H1 (cell line): ENCODE measurements at regions not wholly inside any gene's neighbourhood (a gene's known extent, or its start where the extent isn't known, plus 50 kb on each side); places are given as distances from the start of the nearest gene placed in this dataset.
A peak's percentile ranks its signal among the peaks of the same experiment; 100 is the strongest.

Experiments
- CTCF ChIA-PET: fragments of 300-600 bp; sonication (Branson Sonifier 250); formaldehyde crosslinking; loops from one replicate; lab custom pipeline; 2021; ENCODE audit not compliant: partially characterized antibody; lab: Charles Lee
- POLR2A ChIA-PET: fragments of 300-600 bp; sonication (Branson Sonifier 250); formaldehyde crosslinking; loops from one replicate; lab custom pipeline; 2021; ENCODE audit warnings: inconsistent platforms; ENCODE audit not compliant: partially characterized antibody; lab: Charles Lee
- DNase-seq, 2 experiments: peaks; one replicate each; pipeline versions ENCODE4 v3.0.0 to v3.0.0-alpha.2; 2010 to 2022; ENCODE audit warnings: low spot score in 2 of 2, low read depth in 1 of 2, mixed read lengths in 1 of 2
- FAIRE-seq: peaks from 2 replicates; lab custom pipeline; 2011; peaks lifted over from hg19 to GRCh38; lab: Jason Lieb, UNC
- H2AFZ ChIP-seq: 2 replicates; pipeline ENCODE4 v1.8.1; 2012; ENCODE audit warnings: low read length, inconsistent platforms
- H2AK5ac ChIP-seq: 2 replicates; pipeline ENCODE4 v1.6.1; 2013; ENCODE audit warnings: low read depth, low read length
- H2BK120ac ChIP-seq: replicated peaks from 2 replicates; pipeline ENCODE3; 2013; ENCODE audit warnings: low read depth, low read length, inconsistent platforms
- H2BK12ac ChIP-seq: 2 replicates; pipeline ENCODE4 v1.6.1; 2013; ENCODE audit warnings: low read depth, low read length
- H2BK15ac ChIP-seq: 2 replicates; pipeline ENCODE4 v1.6.1; 2013; ENCODE audit warnings: low read length
- H2BK20ac ChIP-seq: 2 replicates; pipeline ENCODE4 v1.6.1; 2013; ENCODE audit warnings: low read length
- H2BK5ac ChIP-seq: 2 replicates; pipeline ENCODE4 v1.6.1; 2013; ENCODE audit warnings: low read depth, low read length
- H3K14ac ChIP-seq: 2 replicates; pipeline ENCODE4 v1.6.1; 2013; ENCODE audit warnings: inconsistent platforms; ENCODE audit not compliant: insufficient read length
- H3K18ac ChIP-seq: 2 replicates; pipeline ENCODE4 v1.6.1; 2013; ENCODE audit warnings: low read length; ENCODE audit errors: extremely low read depth
- H3K23ac ChIP-seq: 2 replicates; pipeline ENCODE4 v1.6.1; 2013; ENCODE audit warnings: inconsistent platforms; ENCODE audit not compliant: insufficient read length
- H3K23me2 ChIP-seq: 2 replicates; pipeline ENCODE4 v1.6.1; 2013; ENCODE audit warnings: low read depth, low read length
- H3K27ac ChIP-seq: 2 replicates; pipeline ENCODE4 v1.6.1; 2011; ENCODE audit warnings: low read depth, low read length, inconsistent platforms
- H3K27me3 ChIP-seq, 4 experiments: replicated peaks in 1 of 4; 1 replicate in 1 of 4; 2 replicates in 3 of 4; pipeline versions ENCODE4 v1.6.1 to v1.8.1; 2011 to 2013; ENCODE audit warnings: low read length in 3 of 4, mild to moderate bottlenecking in 3 of 4, inconsistent platforms in 2 of 4, mixed read lengths in 2 of 4, moderate library complexity in 1 of 4; ENCODE audit not compliant: control insufficient read depth in 3 of 4, insufficient read depth in 3 of 4; ENCODE audit errors: extremely low read depth in 1 of 4
- H3K36me3 ChIP-seq, 4 experiments: 2 replicates each; pipeline versions ENCODE4 v1.6.1 to v1.8.1; 2011 to 2013; ENCODE audit warnings: mild to moderate bottlenecking in 4 of 4, low read length in 3 of 4, moderate library complexity in 2 of 4, control low read depth in 1 of 4, inconsistent platforms in 1 of 4; ENCODE audit not compliant: insufficient read depth in 4 of 4, control insufficient read depth in 2 of 4
- H3K4ac ChIP-seq: replicated peaks from 2 replicates; pipeline ENCODE3; 2013; ENCODE audit warnings: low read length, low read depth, mixed read lengths, inconsistent platforms; ENCODE audit not compliant: insufficient read length
- H3K4me1 ChIP-seq, 4 experiments: replicated peaks in 1 of 4; 1 replicate in 1 of 4; 2 replicates in 3 of 4; pipeline versions ENCODE4 v1.6.1 to v1.8.1; 2011 to 2013; ENCODE audit warnings: low read length in 3 of 4, inconsistent platforms in 2 of 4, mixed read lengths in 1 of 4; ENCODE audit not compliant: insufficient read depth in 4 of 4, control insufficient read depth in 3 of 4
- H3K4me2 ChIP-seq, 2 experiments: 2 replicates each; pipeline versions ENCODE4 v1.6.1 to v1.8.1; 2011 to 2013; ENCODE audit warnings: low read depth in 2 of 2, low read length in 2 of 2, control low read depth in 1 of 2, inconsistent platforms in 1 of 2, mild to moderate bottlenecking in 1 of 2; ENCODE audit not compliant: insufficient read depth in 1 of 2
- H3K4me3 ChIP-seq, 4 experiments: fragments of 200-600, 300-600 bp in 1 of 4; sonication (generic), shearing (Covaris generic), sonication (Bioruptor Twin) in 1 of 4; 2 replicates each; pipeline versions ENCODE4 v1.5.1 to v1.8.1; 2011 to 2016; ENCODE audit warnings: low read length in 4 of 4, low read depth in 3 of 4, control low read depth in 2 of 4, inconsistent platforms in 2 of 4, mild to moderate bottlenecking in 2 of 4, mixed read lengths in 1 of 4, moderate library complexity in 1 of 4; ENCODE audit not compliant: insufficient read depth in 2 of 4; ENCODE audit errors: extremely low read depth in 1 of 4
- H3K56ac ChIP-seq: replicated peaks from 2 replicates; pipeline ENCODE3; 2013; ENCODE audit warnings: low read depth, mild to moderate bottlenecking, mixed read lengths, low read length, inconsistent platforms; ENCODE audit not compliant: insufficient read length
- H3K79me1 ChIP-seq: 2 replicates; pipeline ENCODE4 v1.6.1; 2013; ENCODE audit warnings: low read depth, low read length, control low read depth
- H3K79me2 ChIP-seq, 2 experiments: 2 replicates each; pipeline versions ENCODE4 v1.6.1 to v1.8.1; 2012 to 2013; ENCODE audit warnings: low read length in 2 of 2, mild to moderate bottlenecking in 2 of 2, inconsistent platforms in 1 of 2; ENCODE audit not compliant: insufficient read depth in 2 of 2, control insufficient read depth in 1 of 2
- H3K9ac ChIP-seq, 4 experiments: replicated peaks in 1 of 4; 1 replicate in 1 of 4; 2 replicates in 3 of 4; pipeline versions ENCODE4 v1.6.1 to v1.8.1; 2011 to 2013; ENCODE audit warnings: low read depth in 3 of 4, low read length in 3 of 4, control low read depth in 2 of 4, mild to moderate bottlenecking in 2 of 4, moderate library complexity in 2 of 4, inconsistent platforms in 1 of 4; ENCODE audit errors: extremely low read depth in 1 of 4
- H3K9me3 ChIP-seq, 2 experiments: 2 replicates each; pipeline versions ENCODE4 v1.6.1 to v1.8.1; 2012 to 2013; ENCODE audit warnings: mild to moderate bottlenecking in 2 of 2, moderate library complexity in 2 of 2, control low read depth in 1 of 2, inconsistent platforms in 1 of 2, low read depth in 1 of 2, low read length in 1 of 2, mixed read lengths in 1 of 2; ENCODE audit not compliant: insufficient read depth in 2 of 2
- H4K20me1 ChIP-seq, 2 experiments: replicated peaks in 1 of 2; 2 replicates each; pipeline versions ENCODE3 to v1.8.1; 2011 to 2013; ENCODE audit warnings: inconsistent platforms in 2 of 2, low read length in 2 of 2, mild to moderate bottlenecking in 1 of 2; ENCODE audit not compliant: insufficient read depth in 2 of 2, control insufficient read depth in 1 of 2
- H4K5ac ChIP-seq: 2 replicates; pipeline ENCODE4 v1.6.1; 2013; ENCODE audit warnings: low read length, low read depth, mixed read lengths, inconsistent platforms; ENCODE audit not compliant: insufficient read length
- H4K8ac ChIP-seq: 2 replicates; pipeline ENCODE4 v1.8.0; 2013; ENCODE audit warnings: mild to moderate bottlenecking, moderate library complexity, low read length, inconsistent platforms; ENCODE audit not compliant: insufficient read depth; ENCODE audit errors: extremely low read depth
- H4K91ac ChIP-seq: replicated peaks from 2 replicates; pipeline ENCODE3; 2013; ENCODE audit warnings: low read length, mixed read lengths, inconsistent platforms; ENCODE audit not compliant: insufficient read length
- BACH1 ChIP-seq: IDR thresholded peaks from 2 replicates; pipeline ENCODE4 v1.6.1; 2012; ENCODE audit warnings: low read length, improper control_type of control experiment
- CHD2 ChIP-seq: IDR thresholded peaks from 2 replicates; pipeline ENCODE4 v1.6.1; 2012; ENCODE audit warnings: low read length, improper control_type of control experiment
- CTBP2 ChIP-seq: IDR thresholded peaks from 2 replicates; pipeline ENCODE4 v1.7.0; 2011; ENCODE audit warnings: borderline replicate concordance, mild to moderate bottlenecking, moderate library complexity, mixed read lengths, low read length; ENCODE audit not compliant: insufficient read depth, insufficient read length
- FOSL1 ChIP-seq: IDR thresholded peaks from 2 replicates; pipeline ENCODE4 v1.6.1; 2011; ENCODE audit warnings: mild to moderate bottlenecking, low read depth, low read length, moderate library complexity; ENCODE audit not compliant: insufficient read depth
- MAFK ChIP-seq: IDR thresholded peaks from 2 replicates; pipeline ENCODE4 v1.6.1; 2012; ENCODE audit warnings: low read depth, mild to moderate bottlenecking, improper control_type of control experiment, low read length
- RAD21 ChIP-seq, 2 experiments: IDR thresholded peaks in 1 of 2; conservative IDR thresholded peaks in 1 of 2; 2 replicates each; pipeline ENCODE4 v1.6.1; 2011; ENCODE audit warnings: low read depth in 2 of 2, low read length in 2 of 2, improper control_type of control experiment in 1 of 2, inconsistent platforms in 1 of 2, mild to moderate bottlenecking in 1 of 2, moderate library complexity in 1 of 2
- RXRA ChIP-seq: IDR thresholded peaks from 2 replicates; pipeline ENCODE4 v1.6.1; 2011; ENCODE audit warnings: low read depth, mild to moderate bottlenecking, low read length, moderate library complexity; ENCODE audit not compliant: insufficient read depth
- TBP ChIP-seq: IDR thresholded peaks from 2 replicates; pipeline ENCODE4 v1.6.1; 2011; ENCODE audit warnings: low read depth, low read length, improper control_type of control experiment
- WGBS, 2 experiments: shearing (Covaris generic) in 1 of 2; methylation state at CpG; one replicate each; pipeline versions ENCODE4 v1.1.6 to v1.1.7; 2013 to 2015; ENCODE audit warnings: low lambda C conversion rate in 2 of 2, mixed read lengths in 2 of 2, inconsistent platforms in 1 of 2, low coverage in 1 of 2, missing lambda C conversion rate in 1 of 2; ENCODE audit not compliant: insufficient replicate concordance in 2 of 2, insufficient coverage in 1 of 2, insufficient read length in 1 of 2; ENCODE audit errors: extremely low coverage in 1 of 2, missing lambda C conversion rate in 1 of 2; 5-methylcytosine and 5-hydroxymethylcytosine counted together

GRCh38 chr4:180426938-180427337 is 1816.3 kb upstream of the TENM3 start:
- Histone ChIP-seq H2BK5ac (no peak overlapping the region), H3K27ac (no peak overlapping the region), H2BK20ac (no peak overlapping the region), H2BK15ac (no peak overlapping the region), H3K23ac (no peak overlapping the region), H2AK5ac (no peak overlapping the region), H4K8ac (no peak overlapping the region), H4K91ac (no peak overlapping the region), H3K27me3 (no peaks in the 10 kb centered on the region), H3K9ac (no peak overlapping the region), H3K4me1 (no peaks in the 10 kb centered on the region), H3K4me2 (no peak overlapping the region), H3K9me3 (no peaks in the 10 kb centered on the region)
- DNase-seq, result no peak
- 81% methylated on average over 3 of the region's 3 CpGs; no CpG with 5 or more reads in 1 of the 2 experiments for WGBS, 2 experiments
- CTCF ChIA-PET, result no interaction called here
- TF ChIP-seq FOSL1 (no peak), TBP (no peak), CTBP2 (no peak), BACH1 (no peak), RXRA (no peak), RAD21 (IDR thresholded peaks at IDR 0.05 in 1 of 2, conservative IDR thresholded peaks at IDR 0.05 in 1 of 2; ENCODE audit: low read depth in 2 of 2, low read length in 2 of 2) (peak in 1 of 2 experiments; percentile 13; a peak in 1 of 4 replicates), MAFK (no peak), CHD2 (no peak)
- TF ChIP-seq, all 59 proteins: peak for 1
- H2BK12ac ChIP-seq, result no peak overlapping the region
- H4K5ac ChIP-seq, result no peak overlapping the region
- H2AFZ ChIP-seq, result no peak overlapping the region
- no peak overlapping the region for H2BK120ac ChIP-seq
- H3K23me2 ChIP-seq, result no peaks in the 10 kb centered on the region
- no peak overlapping the region for H3K18ac ChIP-seq
- H3K14ac ChIP-seq, result no peak overlapping the region
- H3K79me1 ChIP-seq, result no peaks in the 10 kb centered on the region
- no peak for FAIRE-seq
- no peak overlapping the region for H3K4ac ChIP-seq
- no peak overlapping the region for H3K4me3 ChIP-seq
- H3K36me3 ChIP-seq, result no peaks in the 10 kb centered on the region
- H3K79me2 ChIP-seq, result no peaks in the 10 kb centered on the region
- H4K20me1 ChIP-seq, result no peaks in the 10 kb centered on the region
- no peak overlapping the region for H3K56ac ChIP-seq
- POLR2A ChIA-PET, result no interaction called here
